ENCODE measurements at regions not wholly inside any gene's neighbourhood (a gene's known extent, or its start where the extent isn't known, plus 50 kb on each side); places are given as distances from the start of the nearest gene placed in this dataset.

- CTCF ChIA-PET = no interaction called here
These were observed 301.8 kb upstream of the ID4 start for GRCh38 chr6:19535351-19535750.

GRCh38 chr6:19536838-19537237 is 300.3 kb upstream of the ID4 start:
- POLR2A ChIA-PET = no interaction called here

More at GRCh38 chr6:19535351-19535750, 301.8 kb upstream of the ID4 start:
- H3K27ac Mint-ChIP-seq = no peak overlapping the region
- H3K36me3 ChIP-seq (ENCODE audit: insufficient read depth, low read length) = no peaks in the 10 kb centered on the region
- ATAC-seq (ENCODE audit: poor library complexity) (no peak), DNase-seq (no peak)
- H3K9me3 ChIP-seq (ENCODE audit: control insufficient read depth in 1 of 2, insufficient read depth in 1 of 2, low read length in 2 of 2) = peaks cover 0 to 5% of the 10 kb centered on the region in 2 experiments
- no peaks in the 10 kb centered on the region for H3K4me1 Mint-ChIP-seq (ENCODE audit: low read depth)
- H3K4me3 Mint-ChIP-seq = no peak overlapping the region
- POLR2A ChIA-PET = no interaction called here
- intact Hi-C loops (cut with DNase I, micrococcal nuclease) = no loop called here
- no peaks in the 10 kb centered on the region for H3K27me3 Mint-ChIP-seq
- no peak overlapping the region for H3K4me3 ChIP-seq (ENCODE audit: low read length)
- TF ChIP-seq CTCF (IDR thresholded peaks at IDR 0.05) = no peak
- H3K4me1 ChIP-seq (ENCODE audit: insufficient read depth, low read length) = no peaks in the 10 kb centered on the region
- no peaks in the 10 kb centered on the region for H3K36me3 Mint-ChIP-seq (ENCODE audit: low read depth)
- H3K27me3 ChIP-seq (ENCODE audit: control insufficient read depth in 1 of 2, insufficient read depth in 2 of 2, low read length in 2 of 2) = no peaks in the 10 kb centered on the region
- no peak overlapping the region for H3K27ac ChIP-seq (ENCODE audit: low read depth in 1 of 2, low read length in 2 of 2)
- peaks cover 1% of the 10 kb centered on the region for H3K9me3 Mint-ChIP-seq

GRCh38 chr6:19538096-19538495 is 299.1 kb upstream of the ID4 start:
- CTCF ChIA-PET = interaction anchor here (1.2 kb wide), 1 partner anchor 8 kb away, joined by 3 read pairs; no protein-coding TSS in a partner anchor

More at GRCh38 chr6:19536838-19537237, 300.3 kb upstream of the ID4 start:
- intact Hi-C loops (cut with DNase I, micrococcal nuclease) = no loop called here
- Histone ChIP-seq H3K9me3 (ENCODE audit: control insufficient read depth in 1 of 2, insufficient read depth in 1 of 2, low read length in 2 of 2) (peaks cover 0 to 5% of the 10 kb centered on the region in 2 experiments), H3K27me3 (ENCODE audit: control insufficient read depth in 1 of 2, insufficient read depth in 2 of 2, low read length in 2 of 2) (no peaks in the 10 kb centered on the region), H3K4me3 (ENCODE audit: low read length) (no peak overlapping the region), H3K4me1 (ENCODE audit: insufficient read depth, low read length) (no peaks in the 10 kb centered on the region), H3K36me3 (ENCODE audit: insufficient read depth, low read length) (no peaks in the 10 kb centered on the region), H3K27ac (ENCODE audit: low read depth in 1 of 2, low read length in 2 of 2) (no peak overlapping the region)
- no peak for TF ChIP-seq CTCF (IDR thresholded peaks at IDR 0.05)
- no peak overlapping the region for H3K4me3 Mint-ChIP-seq
- no peak overlapping the region for H3K27ac Mint-ChIP-seq
- ATAC-seq (ENCODE audit: poor library complexity) = no peak
- H3K9me3 Mint-ChIP-seq = peaks cover 1% of the 10 kb centered on the region
- H3K4me1 Mint-ChIP-seq (ENCODE audit: low read depth) = no peaks in the 10 kb centered on the region
- H3K36me3 Mint-ChIP-seq (ENCODE audit: low read depth) = no peaks in the 10 kb centered on the region
- CTCF ChIA-PET = interaction anchor here (1.2 kb wide), 1 partner anchor 9 kb away, joined by 3 read pairs; no protein-coding TSS in a partner anchor
- DNase-seq = no peak
- no peaks in the 10 kb centered on the region for H3K27me3 Mint-ChIP-seq

More at GRCh38 chr6:19538096-19538495, 299.1 kb upstream of the ID4 start:
- POLR2A ChIA-PET = no interaction called here
- H3K4me3 Mint-ChIP-seq = no peak overlapping the region
- Histone ChIP-seq H3K27me3 (ENCODE audit: control insufficient read depth in 1 of 2, insufficient read depth in 2 of 2, low read length in 2 of 2) (no peaks in the 10 kb centered on the region), H3K9me3 (ENCODE audit: control insufficient read depth in 1 of 2, insufficient read depth in 1 of 2, low read length in 2 of 2) (peaks cover 0 to 5% of the 10 kb centered on the region in 2 experiments), H3K36me3 (ENCODE audit: insufficient read depth, low read length) (no peaks in the 10 kb centered on the region), H3K4me3 (ENCODE audit: low read length) (no peak overlapping the region), H3K4me1 (ENCODE audit: insufficient read depth, low read length) (no peaks in the 10 kb centered on the region), H3K27ac (ENCODE audit: low read depth in 1 of 2, low read length in 2 of 2) (no peak overlapping the region)
- intact Hi-C loops (cut with DNase I, micrococcal nuclease) = no loop called here
- no peak overlapping the region for H3K27ac Mint-ChIP-seq
- no peaks in the 10 kb centered on the region for H3K27me3 Mint-ChIP-seq
- H3K36me3 Mint-ChIP-seq (ENCODE audit: low read depth) = no peaks in the 10 kb centered on the region
- TF ChIP-seq CTCF (IDR thresholded peaks at IDR 0.05) = no peak
- H3K9me3 Mint-ChIP-seq = peaks cover 1% of the 10 kb centered on the region
- no peak for DNase-seq
- ATAC-seq (ENCODE audit: poor library complexity) = no peak
- H3K4me1 Mint-ChIP-seq (ENCODE audit: low read depth) = no peaks in the 10 kb centered on the region

Measured in CD4-positive, alpha-beta T cell (primary cell).